ENCODE measurements at regions not wholly inside any gene's neighbourhood (a gene's known extent, or its start where the extent isn't known, plus 50 kb on each side); places are given as distances from the start of the nearest gene placed in this dataset.

- Histone ChIP-seq H2BK15ac (ENCODE audit: low read depth, low read length) (no peak overlapping the region), H3T11ph (ENCODE audit: low read length) (no peak overlapping the region), H3K79me2 (ENCODE audit: insufficient read depth, low read length) (no peaks in the 10 kb centered on the region), H3K9ac (ENCODE audit: extremely low read depth, insufficient read length, low read length) (no peak overlapping the region), H2BK20ac (ENCODE audit: low read depth, low read length, poor library complexity, severe bottlenecking) (no peak overlapping the region), H3K56ac (ENCODE audit: insufficient read length, low read depth, low read length) (no peak overlapping the region), H4K8ac (replicated peaks; ENCODE audit: insufficient read length, low read depth, low read length) (no peak overlapping the region), H2BK5ac (ENCODE audit: insufficient read length, low read length) (no peak overlapping the region), H4K20me1 (ENCODE audit: control insufficient read depth, insufficient read depth, insufficient read length) (no peaks in the 10 kb centered on the region), H3K79me1 (ENCODE audit: insufficient read depth, low read depth, low read length, poor library complexity, severe bottlenecking) (no peaks in the 10 kb centered on the region), H3K18ac (ENCODE audit: insufficient read length, low read depth, low read length) (no peak overlapping the region), H2AK5ac (ENCODE audit: insufficient read length, low read length) (no peak overlapping the region), H3K4me2 (ENCODE audit: insufficient read depth, insufficient read length, low read length) (no peak overlapping the region), H3K14ac (ENCODE audit: insufficient read depth, low read length) (no peak overlapping the region), H3K4me1 (ENCODE audit: insufficient read depth, low read length) (no peaks in the 10 kb centered on the region), H3K9me3 (ENCODE audit: control insufficient read depth, low read depth, low read length) (no peaks in the 10 kb centered on the region), H4K5ac (ENCODE audit: insufficient read length, low read depth, low read length) (no peak overlapping the region), H3K27ac (ENCODE audit: insufficient read length, low read depth, low read length) (no peak overlapping the region), H3K27me3 (ENCODE audit: insufficient read depth, low read length) (no peaks in the 10 kb centered on the region), H4K91ac (ENCODE audit: insufficient read length, low read depth, low read length) (no peak overlapping the region), H2BK12ac (ENCODE audit: insufficient read length, low read depth, low read length) (no peak overlapping the region), H3K4ac (ENCODE audit: low read depth, low read length) (no peak overlapping the region), H3K23ac (ENCODE audit: insufficient read length, low read depth, low read length) (no peak overlapping the region), H3K23me2 (ENCODE audit: insufficient read length, low read depth, low read length, poor library complexity, severe bottlenecking) (no peaks in the 10 kb centered on the region), H2BK120ac (ENCODE audit: low read depth, low read length, poor library complexity, severe bottlenecking) (no peak overlapping the region), H2AFZ (ENCODE audit: low read length) (no peak overlapping the region)
- no peak for TF ChIP-seq CTCF (conservative IDR thresholded peaks at IDR 0.05)
- Mint-ChIP-seq H3K4me3 (no peak overlapping the region), H3K9me3 (peaks cover 0 to 3% of the 10 kb centered on the region in 2 experiments; a peak in 1 of 5 replicates), H3K4me1 (peaks cover 18 to 28% of the 10 kb centered on the region in 2 experiments), H3K36me3 (ENCODE audit: insufficient read depth in 1 of 3, low read depth in 3 of 3) (peaks cover 0 to 3% (median 0%) of the 10 kb centered on the region in 3 experiments; a peak in 1 of 7 replicates), H3K27me3 (ENCODE audit: low read depth) (peaks cover 6% of the 10 kb centered on the region), H3K27ac (no peak overlapping the region)
- no peak for DNase-seq
- WGBS (ENCODE audit: extremely low coverage, insufficient read length, low lambda C conversion rate): no CpG with 5 or more reads among the region's 3 CpGs
Measured at GRCh38 chr2:10980071-10980470, 68.3 kb downstream of the KCNF1 start.
